HUES64 (cell line): ENCODE measurements at regions not wholly inside any gene's neighbourhood (a gene's known extent, or its start where the extent isn't known, plus 50 kb on each side); places are given as distances from the start of the nearest gene placed in this dataset.

Experiments
- H3K27ac ChIP-seq: 2 replicates; pipeline ENCODE4 v1.7.0; 2013; ENCODE audit warnings: low read depth, low read length, inconsistent platforms
- H3K27me3 ChIP-seq: 2 replicates; pipeline ENCODE4 v1.6.1; 2013; ENCODE audit warnings: mild to moderate bottlenecking, low read length; ENCODE audit not compliant: insufficient read depth
- H3K36me3 ChIP-seq: 2 replicates; pipeline ENCODE4 v1.6.1; 2013; ENCODE audit warnings: mild to moderate bottlenecking, low read length; ENCODE audit not compliant: insufficient read depth
- H3K4me1 ChIP-seq: 2 replicates; pipeline ENCODE4 v1.6.1; 2013; ENCODE audit warnings: mild to moderate bottlenecking, low read length, moderate library complexity; ENCODE audit not compliant: insufficient read depth
- H3K4me3 ChIP-seq: 2 replicates; pipeline ENCODE4 v1.5.1; 2013; ENCODE audit warnings: mild to moderate bottlenecking, low read length, moderate library complexity
- H3K9ac ChIP-seq: 2 replicates; pipeline ENCODE4 v1.6.1; 2013; ENCODE audit warnings: mild to moderate bottlenecking, low read depth, low read length
- H3K9me3 ChIP-seq: 2 replicates; pipeline ENCODE4 v1.6.1; 2013; ENCODE audit warnings: low read depth, low read length; ENCODE audit not compliant: insufficient read depth
- WGBS: fragments of 150-250, 120-280 bp; methylation state at CpG from one replicate; pipeline ENCODE4 v1.1.7; 2013; ENCODE audit warnings: missing lambda C conversion rate; 5-methylcytosine and 5-hydroxymethylcytosine counted together

- no peaks in the 10 kb centered on the region for H3K27me3 ChIP-seq
- H3K9ac ChIP-seq = no peak overlapping the region
- 85% methylated on average over 6 of the region's 7 CpGs for WGBS
- H3K27ac ChIP-seq = no peak overlapping the region
- no peaks in the 10 kb centered on the region for H3K9me3 ChIP-seq
- no peaks in the 10 kb centered on the region for H3K4me1 ChIP-seq
- H3K4me3 ChIP-seq = no peak overlapping the region
- H3K36me3 ChIP-seq = no peaks in the 10 kb centered on the region
Observed at GRCh38 chr7:26489906-26490639, 198.4 kb downstream of the SNX10 start.

- H3K27ac ChIP-seq = no peak overlapping the region
- H3K4me1 ChIP-seq = no peaks in the 10 kb centered on the region
- H3K36me3 ChIP-seq = no peaks in the 10 kb centered on the region
- no peaks in the 10 kb centered on the region for H3K9me3 ChIP-seq
- no peak overlapping the region for H3K9ac ChIP-seq
- no peaks in the 10 kb centered on the region for H3K27me3 ChIP-seq
- 88% methylated on average over 8 of the region's 10 CpGs for WGBS
- H3K4me3 ChIP-seq = no peak overlapping the region
Observed at GRCh38 chr7:26490640-26491624, 199.3 kb downstream of the SNX10 start.

GRCh38 chr7:26492816-26493215 lies 201.2 kb downstream of the SNX10 start:
- no peak overlapping the region for H3K4me3 ChIP-seq
- no peaks in the 10 kb centered on the region for H3K27me3 ChIP-seq
- WGBS = 91% methylated on average over 4 of the region's 4 CpGs
- no peak overlapping the region for H3K9ac ChIP-seq
- no peaks in the 10 kb centered on the region for H3K36me3 ChIP-seq
- H3K9me3 ChIP-seq = no peaks in the 10 kb centered on the region
- H3K4me1 ChIP-seq = no peaks in the 10 kb centered on the region
- no peak overlapping the region for H3K27ac ChIP-seq

- no peak overlapping the region for H3K9ac ChIP-seq
- H3K4me1 ChIP-seq = no peaks in the 10 kb centered on the region; the same call in 1 of the 2 replicates
- H3K36me3 ChIP-seq = no peaks in the 10 kb centered on the region
- H3K27me3 ChIP-seq = no peaks in the 10 kb centered on the region
- no peaks in the 10 kb centered on the region for H3K9me3 ChIP-seq
- no peak overlapping the region for H3K27ac ChIP-seq
- no peak overlapping the region for H3K4me3 ChIP-seq
- WGBS = 92% methylated on average over 8 of the region's 8 CpGs
Observed at GRCh38 chr7:26493737-26494428, 202.2 kb downstream of the SNX10 start.

GRCh38 chr7:26495569-26495968 lies 203.9 kb downstream of the SNX10 start:
- Histone ChIP-seq H3K27ac (no peak overlapping the region), H3K4me1 (no peaks in the 10 kb centered on the region; the same call in 1 of the 2 replicates), H3K9ac (no peak overlapping the region), H3K4me3 (no peak overlapping the region), H3K27me3 (no peaks in the 10 kb centered on the region), H3K9me3 (no peaks in the 10 kb centered on the region), H3K36me3 (no peaks in the 10 kb centered on the region)
- 89% methylated on average over 2 of the region's 2 CpGs for WGBS

- Histone ChIP-seq H3K36me3 (no peaks in the 10 kb centered on the region), H3K4me1 (no peaks in the 10 kb centered on the region; the same call in 1 of the 2 replicates), H3K9ac (no peak overlapping the region), H3K27me3 (no peaks in the 10 kb centered on the region), H3K27ac (no peak overlapping the region), H3K4me3 (no peak overlapping the region), H3K9me3 (no peaks in the 10 kb centered on the region)
- 77% methylated on average over 11 of the region's 12 CpGs for WGBS
Observed at GRCh38 chr7:26497801-26498596, 206.3 kb downstream of the SNX10 start.

GRCh38 chr7:26499315-26499897 lies 207.7 kb downstream of the SNX10 start:
- Histone ChIP-seq H3K4me1 (no peaks in the 10 kb centered on the region; the same call in 1 of the 2 replicates), H3K36me3 (no peaks in the 10 kb centered on the region), H3K27me3 (no peaks in the 10 kb centered on the region), H3K9me3 (no peaks in the 10 kb centered on the region), H3K9ac (no peak overlapping the region), H3K27ac (no peak overlapping the region), H3K4me3 (no peak overlapping the region)
- 88% methylated on average over 3 of the region's 3 CpGs for WGBS

- WGBS = 61% methylated on average over 5 of the region's 6 CpGs
- Histone ChIP-seq H3K4me1 (no peaks in the 10 kb centered on the region; the same call in 1 of the 2 replicates), H3K27ac (no peak overlapping the region), H3K9me3 (no peaks in the 10 kb centered on the region), H3K4me3 (no peak overlapping the region), H3K9ac (no peak overlapping the region), H3K36me3 (no peaks in the 10 kb centered on the region), H3K27me3 (no peaks in the 10 kb centered on the region)
Observed at GRCh38 chr7:26500749-26501352, 209.2 kb downstream of the SNX10 start.

- Histone ChIP-seq H3K4me3 (no peak overlapping the region), H3K27me3 (no peaks in the 10 kb centered on the region), H3K36me3 (no peaks in the 10 kb centered on the region), H3K27ac (no peak overlapping the region), H3K4me1 (peaks cover 9% of the 10 kb centered on the region), H3K9ac (no peak overlapping the region), H3K9me3 (no peaks in the 10 kb centered on the region)
- WGBS = 98% methylated on average over 6 of the region's 6 CpGs
Observed at GRCh38 chr7:26504411-26505120, 212.9 kb downstream of the SNX10 start.
